Caco-2 (cell line): ENCODE measurements at regions not wholly inside any gene's neighbourhood (a gene's known extent, or its start where the extent isn't known, plus 50 kb on each side); places are given as distances from the start of the nearest gene placed in this dataset.

Experiments used
- BruUV-seq: library from RNA; stranded (reverse); fragments of 400-500 nt; replicated peaks from 2 replicates; lab custom pipeline; 2021; lab: Mats Ljungman, UMichigan
- CTCF ChIA-PET: fragments of 300-600 bp; sonication (Branson Sonifier 250); formaldehyde crosslinking; loops from one replicate; lab custom pipeline; 2022; ENCODE audit warnings: antibody characterized with exemption; lab: Charles Lee
- POLR2A ChIA-PET: fragments of 300-600 bp; sonication (Branson Sonifier 250); formaldehyde crosslinking; loops from one replicate; lab custom pipeline; 2022; ENCODE audit warnings: antibody characterized with exemption; lab: Charles Lee
- DNase-seq, 2 experiments: peaks; one replicate each; pipeline versions ENCODE4 v3.0.0 to v3.0.0-alpha.2; 2020 to 2022
- H3K27me3 ChIP-seq: replicated peaks from 2 replicates; pipeline ENCODE4 v1.6.0; 2011; ENCODE audit warnings: low read length; ENCODE audit not compliant: control insufficient read depth, insufficient read depth
- H3K36me3 ChIP-seq: 2 replicates; pipeline ENCODE4 v1.5.1; 2011; ENCODE audit warnings: low read length; ENCODE audit not compliant: control insufficient read depth, insufficient read depth
- H3K4me1 ChIP-seq: fragments of 250-450 bp; sonication (Bioruptor Pico); 2 replicates; pipeline ENCODE4 v1.5.1; 2020; ENCODE audit warnings: mild to moderate bottlenecking
- H3K4me3 ChIP-seq: 2 replicates; pipeline ENCODE4 v1.5.1; 2011; ENCODE audit warnings: low read depth, mild to moderate bottlenecking, control low read depth, low read length
- H3K9me3 ChIP-seq: fragments of 250-450 bp; sonication (Bioruptor Pico); 2 replicates; pipeline ENCODE4 v1.5.1; 2020; ENCODE audit warnings: mild to moderate bottlenecking, moderate library complexity
- H3K27ac Mint-ChIP-seq: one replicate; pipeline ENCODE4 v1.8.0; 2022; ENCODE audit warnings: mixed read lengths; ENCODE audit not compliant: unreplicated experiment
- H3K27me3 Mint-ChIP-seq: one replicate; pipeline ENCODE4 v1.8.0; 2022; ENCODE audit warnings: mixed read lengths; ENCODE audit not compliant: insufficient read depth, unreplicated experiment
- H3K36me3 Mint-ChIP-seq: one replicate; pipeline ENCODE4 v1.8.0; 2022; ENCODE audit warnings: mild to moderate bottlenecking, mixed read lengths; ENCODE audit not compliant: insufficient read depth, unreplicated experiment
- H3K4me1 Mint-ChIP-seq: one replicate; pipeline ENCODE4 v1.8.0; 2022; ENCODE audit warnings: low read depth, mixed read lengths; ENCODE audit not compliant: unreplicated experiment
- H3K4me3 Mint-ChIP-seq: one replicate; pipeline ENCODE4 v1.8.0; 2022; ENCODE audit warnings: mild to moderate bottlenecking, moderate library complexity, mixed read lengths; ENCODE audit not compliant: unreplicated experiment
- H3K9me3 Mint-ChIP-seq: one replicate; pipeline ENCODE4 v1.8.0; 2022; ENCODE audit warnings: mixed read lengths; ENCODE audit not compliant: unreplicated experiment
- CTCF ChIP-seq, 2 experiments: fragments of 200-600 bp in 1 of 2; IDR thresholded peaks; 1 replicate in 1 of 2; 2 replicates in 1 of 2; pipeline versions ENCODE4 v1.5.1 to v1.8.0; 2011 to 2022; ENCODE audit warnings: antibody characterized with exemption in 1 of 2, control low read depth in 1 of 2, inconsistent platforms in 1 of 2, low read depth in 1 of 2, low read length in 1 of 2, mild to moderate bottlenecking in 1 of 2, moderate library complexity in 1 of 2; ENCODE audit not compliant: insufficient read depth in 1 of 2, severe bottlenecking in 1 of 2, unreplicated experiment in 1 of 2
- intact Hi-C: fragments of 100-400 bp; cut with micrococcal nuclease; formaldehyde crosslinking; loops from one replicate; pipeline ENCODE4 v1.10.0; 2022; ENCODE audit not compliant: unreplicated experiment

- DNase-seq, result peak in 1 of 2 experiments; percentile 5
- Mint-ChIP-seq H3K36me3 (no peaks in the 10 kb centered on the region), H3K27me3 (no peaks in the 10 kb centered on the region), H3K9me3 (no peaks in the 10 kb centered on the region), H3K27ac (no peak overlapping the region), H3K4me1 (peaks cover 7% of the 10 kb centered on the region), H3K4me3 (no peak overlapping the region)
- no peak overlapping the region for H3K4me3 ChIP-seq
- TF ChIP-seq CTCF (IDR thresholded peaks at IDR 0.05; ENCODE audit: insufficient read depth in 1 of 2, low read depth in 1 of 2, low read length in 1 of 2, severe bottlenecking in 1 of 2, unreplicated experiment in 1 of 2), result peak; percentile 12 to 32
- peaks cover 12% of the 10 kb centered on the region for H3K4me1 ChIP-seq
- H3K9me3 ChIP-seq, result no peaks in the 10 kb centered on the region
- no peaks in the 10 kb centered on the region for H3K27me3 ChIP-seq
- CTCF ChIA-PET, result interaction anchor here (0.7 kb wide), 1 partner anchor 13 kb away, joined by 7 read pairs; no protein-coding TSS in a partner anchor
- no peaks in the 10 kb centered on the region; the same call in 1 of the 2 replicates for H3K36me3 ChIP-seq
- POLR2A ChIA-PET, result no interaction called here
- no TSS peak for BruUV-seq
- intact Hi-C loops, result no loop called here
Measured at GRCh38 chrX:10769195-10769594, 148.8 kb upstream of the MID1 start.

- Mint-ChIP-seq H3K27me3 (no peaks in the 10 kb centered on the region), H3K4me3 (no peak overlapping the region), H3K9me3 (no peaks in the 10 kb centered on the region), H3K27ac (no peak overlapping the region), H3K36me3 (no peaks in the 10 kb centered on the region), H3K4me1 (peaks cover 7% of the 10 kb centered on the region)
- Histone ChIP-seq H3K36me3 (no peaks in the 10 kb centered on the region; the same call in 1 of the 2 replicates), H3K27me3 (no peaks in the 10 kb centered on the region), H3K4me1 (peaks cover 12% of the 10 kb centered on the region), H3K9me3 (no peaks in the 10 kb centered on the region), H3K4me3 (no peak overlapping the region)
- ChIA-PET CTCF (interaction anchor here (0.7 kb wide), 1 partner anchor 14 kb away, joined by 7 read pairs; no protein-coding TSS in a partner anchor), POLR2A (no interaction called here)
- no TSS peak for BruUV-seq
- intact Hi-C loops, result loop anchor here (1.0 to 2.0 kb wide), 2 partner anchors 25 to 330 kb away; no protein-coding TSS in a partner anchor
- no peak for TF ChIP-seq CTCF (IDR thresholded peaks at IDR 0.05; ENCODE audit: insufficient read depth in 1 of 2, low read depth in 1 of 2, low read length in 1 of 2, severe bottlenecking in 1 of 2, unreplicated experiment in 1 of 2)
- peak; percentile 33 to 34 for DNase-seq
Measured at GRCh38 chrX:10769696-10770619, 149.6 kb upstream of the MID1 start.

- Mint-ChIP-seq H3K4me3 (no peak overlapping the region), H3K27ac (no peak overlapping the region), H3K36me3 (no peaks in the 10 kb centered on the region), H3K4me1 (peaks cover 7% of the 10 kb centered on the region), H3K9me3 (no peaks in the 10 kb centered on the region), H3K27me3 (no peaks in the 10 kb centered on the region)
- Histone ChIP-seq H3K4me3 (no peak overlapping the region), H3K9me3 (no peaks in the 10 kb centered on the region), H3K27me3 (no peaks in the 10 kb centered on the region), H3K4me1 (peaks cover 15% of the 10 kb centered on the region), H3K36me3 (no peaks in the 10 kb centered on the region)
- no peak for DNase-seq
- BruUV-seq, result no TSS peak
- POLR2A ChIA-PET, result no interaction called here
- TF ChIP-seq CTCF (IDR thresholded peaks at IDR 0.05; ENCODE audit: insufficient read depth in 1 of 2, low read depth in 1 of 2, low read length in 1 of 2, severe bottlenecking in 1 of 2, unreplicated experiment in 1 of 2), result no peak
- intact Hi-C loops, result no loop called here
- CTCF ChIA-PET, result no interaction called here
Measured at GRCh38 chrX:10773318-10773717, 152.9 kb upstream of the MID1 start.
